HG02840 (cell line): ENCODE measurements at regions not wholly inside any gene's neighbourhood (a gene's known extent, or its start where the extent isn't known, plus 50 kb on each side); places are given as distances from the start of the nearest gene placed in this dataset.

Experiments used
- ATAC-seq: cut with Tn5 transposase; IDR thresholded peaks from one replicate; pipeline ENCODE4 v1.9.1; 2021; ENCODE audit warnings: mild to moderate bottlenecking, moderate library complexity, moderate number of reproducible peaks; ENCODE audit not compliant: unreplicated experiment, low FRiP score

- ATAC-seq, result no peak
These were observed 254.0 kb downstream of the TMA16 start for GRCh38 chr4:163748449-163748848.

- peak; percentile 69 for ATAC-seq
These were observed 260.5 kb downstream of the TMA16 start for GRCh38 chr4:163755013-163755412.

GRCh38 chr4:163757219-163757618 is 262.7 kb downstream of the TMA16 start:
- no peak for ATAC-seq

DNA sequence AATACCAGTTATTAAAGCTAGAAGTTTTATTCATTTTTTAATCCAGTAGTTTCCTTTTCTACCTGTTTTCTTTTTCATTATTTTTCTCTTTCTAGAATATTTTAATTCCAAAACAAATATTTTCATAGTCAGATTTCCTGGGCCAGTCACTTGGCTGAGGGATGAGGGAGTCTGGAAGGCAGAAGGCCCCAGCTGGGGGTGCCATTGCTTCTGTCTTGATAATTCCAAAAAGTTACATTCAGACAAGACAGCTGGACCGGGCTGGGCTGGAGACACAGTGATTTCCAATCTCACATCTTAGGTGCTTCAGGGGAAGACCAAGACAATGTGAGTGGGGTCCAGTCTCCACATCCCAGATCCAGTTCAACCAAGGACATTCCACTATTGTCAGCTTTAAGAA is 263.5 kb downstream of the TMA16 start:
- no peak for ATAC-seq

DNA sequence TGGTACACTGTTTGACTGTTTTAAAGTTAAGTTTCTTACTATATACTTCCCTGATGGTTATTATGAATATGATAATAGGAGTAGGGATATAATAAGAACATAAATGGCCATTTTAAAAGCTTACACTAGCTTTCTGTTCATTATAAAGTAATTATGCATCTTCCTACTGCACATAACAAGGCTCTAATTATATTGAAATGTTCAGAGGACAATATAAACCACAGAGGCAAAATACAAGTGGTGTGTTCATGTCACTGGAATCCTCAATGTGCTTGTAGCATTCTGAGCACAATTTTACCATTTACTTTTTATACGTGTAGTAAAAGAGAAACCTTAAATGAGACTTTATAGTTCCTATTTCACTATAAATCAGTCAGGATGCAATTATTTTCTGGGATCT is 268.3 kb downstream of the TMA16 start:
- no peak for ATAC-seq

GRCh38 chr4:163764569-163764968 is 270.1 kb downstream of the TMA16 start:
- ATAC-seq, result no peak

- no peak for ATAC-seq
These were observed 273.5 kb downstream of the TMA16 start for GRCh38 chr4:163768014-163768413.

- no peak for ATAC-seq
These were observed 277.7 kb downstream of the TMA16 start for GRCh38 chr4:163772238-163772637.

GRCh38 chr4:163773940-163774339 is 279.4 kb downstream of the TMA16 start:
- ATAC-seq, result no peak

- ATAC-seq, result no peak
These were observed 282.5 kb downstream of the TMA16 start for GRCh38 chr4:163776957-163777356.

GRCh38 chr4:163781726-163782125 is 287.2 kb downstream of the TMA16 start:
- ATAC-seq, result no peak

- ATAC-seq, result no peak
These were observed 295.7 kb downstream of the TMA16 start for GRCh38 chr4:163790231-163790630.

- ATAC-seq, result no peak
These were observed 301.4 kb downstream of the TMA16 start for GRCh38 chr4:163795885-163796284.

DNA sequence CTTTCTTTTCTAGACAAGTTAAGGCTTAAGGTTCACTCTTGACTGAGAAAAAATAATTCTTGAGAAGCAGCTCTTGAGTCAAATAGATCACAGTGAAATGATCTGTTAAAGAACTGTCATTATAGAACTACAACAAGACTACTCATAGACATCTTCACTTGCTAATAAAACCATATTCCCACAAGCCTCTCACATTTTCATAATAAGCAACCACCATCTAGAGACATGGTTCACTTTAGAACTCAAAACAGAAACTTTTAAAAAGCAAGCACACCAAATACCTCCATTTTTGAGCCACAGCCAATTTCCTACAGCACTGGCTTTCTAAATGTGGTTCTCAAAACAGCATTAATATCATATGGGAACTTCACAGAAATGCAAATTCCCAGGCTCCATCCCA is 309.5 kb downstream of the TMA16 start:
- ATAC-seq, result no peak

- no peak for ATAC-seq
These were observed 312.2 kb downstream of the TMA16 start for GRCh38 chr4:163806653-163807052.

DNA sequence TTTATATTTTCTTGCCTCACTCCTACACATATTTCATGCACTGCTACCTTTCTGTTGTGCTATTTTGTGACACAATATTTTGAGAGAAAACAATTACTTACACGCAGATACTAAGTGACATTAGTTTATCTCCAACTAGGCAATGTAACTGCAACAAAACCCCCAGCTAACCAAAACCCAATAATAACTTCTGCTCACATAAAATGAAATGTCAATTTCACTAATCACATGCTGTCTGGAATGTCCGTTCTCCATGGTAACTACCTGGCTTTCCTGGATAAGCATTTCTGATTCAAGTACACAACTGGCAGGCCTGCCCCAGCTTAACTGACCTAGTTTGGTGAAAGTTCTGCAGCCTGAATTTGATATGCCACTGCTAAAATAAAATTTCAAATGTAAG is 313.5 kb downstream of the TMA16 start:
- ATAC-seq, result no peak

DNA sequence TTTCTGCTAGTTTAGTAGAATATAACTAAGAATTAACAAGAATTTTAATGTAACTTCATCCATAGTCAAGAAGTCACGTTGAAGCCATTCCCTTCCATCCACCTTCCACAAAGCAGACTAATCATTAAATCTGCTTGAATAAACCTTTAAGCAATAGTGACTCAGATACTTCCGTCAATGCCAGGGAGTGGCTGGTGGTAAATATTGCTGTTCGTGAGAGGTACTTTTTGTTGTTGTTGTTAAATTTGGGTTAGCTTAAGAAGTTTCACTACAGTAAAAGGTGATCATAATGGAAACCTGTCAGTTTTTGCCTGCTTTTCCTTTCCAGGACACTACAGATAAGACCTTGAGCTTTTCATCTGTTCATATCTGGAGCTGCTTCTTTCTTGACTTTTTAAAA is 316.3 kb downstream of the TMA16 start:
- peak; percentile 68 for ATAC-seq

GRCh38 chr4:163815776-163816175 is 321.3 kb downstream of the TMA16 start:
- ATAC-seq, result peak; percentile 57

DNA sequence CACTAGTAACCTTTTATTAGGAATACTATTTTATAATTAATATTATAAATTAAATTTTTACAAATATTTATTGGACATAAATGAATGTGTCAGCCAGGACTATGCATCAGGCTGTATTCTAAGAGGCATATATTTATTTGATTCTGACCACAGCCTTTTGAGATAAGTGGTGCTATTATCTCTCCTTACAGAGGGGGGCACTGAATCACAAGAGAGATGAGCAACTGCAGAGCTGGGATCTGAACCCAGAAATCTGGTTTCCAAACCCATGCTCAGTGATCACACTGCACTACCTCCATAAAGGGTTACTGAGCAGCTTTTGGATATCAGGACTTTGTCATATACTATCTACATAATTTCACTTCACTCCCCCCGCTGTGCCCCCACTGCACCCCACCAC is 322.0 kb downstream of the TMA16 start:
- ATAC-seq, result no peak

GRCh38 chr4:163818673-163819072 is 324.2 kb downstream of the TMA16 start:
- no peak for ATAC-seq

GRCh38 chr4:163833669-163834068 is 339.2 kb downstream of the TMA16 start:
- ATAC-seq, result no peak

- no peak for ATAC-seq
These were observed 351.5 kb downstream of the TMA16 start for GRCh38 chr4:163846008-163846407.

GRCh38 chr4:163852246-163852645 is 357.8 kb downstream of the TMA16 start:
- no peak for ATAC-seq
